Thymus (tissue), 11 donors: ENCODE measurements at regions not wholly inside any gene's neighbourhood (a gene's known extent, or its start where the extent isn't known, plus 50 kb on each side); places are given as distances from the start of the nearest gene placed in this dataset.

Experiments used
- DNase-seq, 9 donors: peaks; one replicate each; pipeline ENCODE4 v3.0.0-alpha.2; 2013; ENCODE audit warnings: low spot score in 9 of 9, low read depth in 6 of 9, missing footprints in 1 of 9
- H3K27ac ChIP-seq, 2 donors: one replicate each; pipeline ENCODE4 v1.5.1; 2013; ENCODE audit warnings: control low read depth in 1 of 2, low read depth in 1 of 2, low read length in 1 of 2, mild to moderate bottlenecking in 1 of 2, moderate library complexity in 1 of 2
- H3K27me3 ChIP-seq, 2 donors: one replicate each; pipeline ENCODE4 v1.5.1; 2013; ENCODE audit warnings: low read length in 1 of 2; ENCODE audit not compliant: control insufficient read depth in 2 of 2, insufficient read depth in 1 of 2
- H3K36me3 ChIP-seq, 2 donors: one replicate each; pipeline ENCODE4 v1.5.1; 2013; ENCODE audit warnings: low read length in 1 of 2, mild to moderate bottlenecking in 1 of 2, moderate library complexity in 1 of 2; ENCODE audit not compliant: control insufficient read depth in 2 of 2, insufficient read depth in 2 of 2
- H3K4me1 ChIP-seq, 2 donors: one replicate each; pipeline ENCODE4 v1.5.1; 2013; ENCODE audit warnings: low read length in 2 of 2; ENCODE audit not compliant: control insufficient read depth in 2 of 2, insufficient read depth in 2 of 2
- H3K4me3 ChIP-seq, 2 donors: one replicate each; pipeline ENCODE4 v1.5.1; 2013; ENCODE audit warnings: low read length in 2 of 2, control low read depth in 1 of 2, mild to moderate bottlenecking in 1 of 2
- H3K9me3 ChIP-seq, 2 donors: one replicate each; pipeline ENCODE4 v1.5.1; 2013; ENCODE audit warnings: low read length in 1 of 2, mild to moderate bottlenecking in 1 of 2; ENCODE audit not compliant: control insufficient read depth in 2 of 2, insufficient read depth in 1 of 2
- WGBS: extraction: QIAGEN DNeasy Blood & Tissue Kit; methylation state at CpG from one replicate; pipeline ENCODE4 v1.1.7; 2013; 5-methylcytosine and 5-hydroxymethylcytosine counted together
- donor health status: healthy.

DNA sequence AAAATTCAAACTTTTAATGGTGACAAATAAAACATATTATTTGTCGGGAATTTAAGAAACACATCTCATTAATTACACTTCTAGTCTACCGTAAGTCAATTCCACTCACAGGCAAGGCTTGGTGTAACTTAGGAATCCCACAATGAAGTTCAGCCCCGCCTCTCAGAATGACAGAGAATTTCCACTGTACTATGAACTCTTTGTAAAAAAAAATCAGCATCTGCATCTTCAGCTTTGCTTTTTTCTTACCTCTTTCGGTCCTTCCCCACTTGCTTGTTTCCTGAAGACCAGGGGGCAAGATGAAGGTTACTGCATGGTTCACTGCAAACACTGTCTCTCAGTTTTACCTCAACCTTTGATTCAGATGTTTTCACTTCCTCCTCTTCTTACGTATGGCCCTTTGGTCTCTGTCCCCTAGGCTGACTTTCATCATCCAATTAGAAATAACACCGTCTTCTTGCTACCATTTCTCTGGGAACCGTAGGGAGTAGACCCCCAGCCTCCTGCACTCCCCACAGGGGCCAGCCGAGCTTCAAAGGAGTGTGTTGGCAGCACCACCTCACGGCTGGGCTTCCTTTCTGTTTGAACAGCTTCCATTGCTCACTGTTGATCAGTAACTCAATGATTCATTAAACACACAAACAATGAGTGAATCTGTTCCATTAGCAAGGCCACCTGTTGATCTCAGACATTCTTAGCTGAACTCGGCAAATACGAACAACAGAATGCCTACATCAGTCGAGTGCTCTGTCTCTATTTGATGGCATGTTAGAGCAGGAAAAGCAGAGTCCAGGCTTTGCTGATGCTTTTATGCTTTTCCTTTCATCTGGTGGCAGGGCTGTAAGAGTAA is 343.0 kb downstream of the BMP4 start:
- DNase-seq: no peak
- 81% methylated on average over 12 of the region's 12 CpGs for WGBS
- Histone ChIP-seq H3K4me1 (no peaks in the 10 kb centered on the region), H3K27ac (no peak overlapping the region), H3K4me3 (no peak overlapping the region), H3K36me3 (no peaks in the 10 kb centered on the region), H3K27me3 (no peaks in the 10 kb centered on the region), H3K9me3 (no peaks in the 10 kb centered on the region)

GRCh38 chr14:53610947-53611346 is 345.7 kb downstream of the BMP4 start:
- no peaks in the 10 kb centered on the region for H3K9me3 ChIP-seq
- H3K4me1 ChIP-seq: no peaks in the 10 kb centered on the region
- H3K4me3 ChIP-seq: no peak overlapping the region
- H3K36me3 ChIP-seq: no peaks in the 10 kb centered on the region
- H3K27me3 ChIP-seq: no peaks in the 10 kb centered on the region
- no peak overlapping the region for H3K27ac ChIP-seq
- no peak for DNase-seq

DNA sequence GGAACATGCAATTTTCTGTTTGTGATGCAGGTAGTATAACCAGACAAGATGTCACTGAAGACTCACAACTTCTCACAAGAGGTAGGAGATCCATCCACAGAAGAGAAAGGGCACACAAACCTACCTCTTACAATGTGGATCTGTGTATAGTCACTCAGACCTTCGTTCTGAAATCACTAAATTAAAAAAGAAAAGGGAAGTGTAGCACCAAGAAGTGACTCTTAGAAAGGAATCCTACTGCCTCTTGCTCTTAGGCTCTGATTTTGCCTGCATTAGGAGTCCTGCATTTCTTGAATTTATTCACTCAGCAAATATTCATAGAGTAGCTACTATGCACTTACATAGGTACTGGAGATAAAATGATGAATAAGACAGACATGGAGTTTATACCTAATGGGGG is 347.6 kb downstream of the BMP4 start:
- Histone ChIP-seq H3K36me3 (no peaks in the 10 kb centered on the region), H3K9me3 (no peaks in the 10 kb centered on the region), H3K4me3 (no peak overlapping the region), H3K4me1 (no peaks in the 10 kb centered on the region), H3K27me3 (no peaks in the 10 kb centered on the region), H3K27ac (no peak overlapping the region)
- 53% methylated on average over 1 of the region's 1 CpG for WGBS
- DNase-seq: no peak

- 81% methylated on average over 5 of the region's 5 CpGs for WGBS
- Histone ChIP-seq H3K9me3 (no peaks in the 10 kb centered on the region), H3K27ac (no peak overlapping the region), H3K4me1 (no peaks in the 10 kb centered on the region), H3K27me3 (no peaks in the 10 kb centered on the region), H3K4me3 (no peak overlapping the region), H3K36me3 (no peaks in the 10 kb centered on the region)
- no peak for DNase-seq
Observed at GRCh38 chr14:53608369-53608768, 348.3 kb downstream of the BMP4 start.

DNA sequence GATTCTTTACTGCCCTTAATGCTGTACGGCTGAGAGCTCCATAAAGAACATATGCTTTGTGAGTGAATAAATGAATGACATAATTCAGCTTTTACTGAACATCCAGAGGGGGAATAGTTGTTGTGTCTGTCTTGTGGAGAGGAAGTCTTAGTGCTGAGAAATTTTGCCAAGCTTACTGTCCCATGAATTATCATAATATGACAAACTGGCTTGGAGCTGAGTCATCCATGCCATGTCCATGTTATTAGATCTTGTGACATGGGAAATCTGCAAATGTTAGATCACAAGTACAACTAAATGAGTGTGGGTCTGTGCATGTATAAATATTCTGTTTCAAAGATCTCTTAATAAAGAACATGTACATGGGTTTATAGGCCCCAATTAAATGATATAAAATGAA is 350.4 kb downstream of the BMP4 start:
- DNase-seq: no peak
- H3K27ac ChIP-seq: no peak overlapping the region
- no peaks in the 10 kb centered on the region for H3K27me3 ChIP-seq
- H3K4me3 ChIP-seq: no peak overlapping the region
- 92% methylated on average over 1 of the region's 1 CpG for WGBS
- H3K9me3 ChIP-seq: no peaks in the 10 kb centered on the region
- H3K4me1 ChIP-seq: no peaks in the 10 kb centered on the region
- H3K36me3 ChIP-seq: no peaks in the 10 kb centered on the region

GRCh38 chr14:53605562-53605961 is 351.1 kb downstream of the BMP4 start:
- H3K4me3 ChIP-seq: no peak overlapping the region
- no peaks in the 10 kb centered on the region for H3K4me1 ChIP-seq
- no peaks in the 10 kb centered on the region for H3K9me3 ChIP-seq
- no peaks in the 10 kb centered on the region for H3K27me3 ChIP-seq
- no peak overlapping the region for H3K27ac ChIP-seq
- H3K36me3 ChIP-seq: no peaks in the 10 kb centered on the region
- no peak for DNase-seq

- H3K27me3 ChIP-seq: no peaks in the 10 kb centered on the region
- no peak overlapping the region for H3K4me3 ChIP-seq
- 97% methylated on average over 5 of the region's 5 CpGs for WGBS
- no peaks in the 10 kb centered on the region for H3K4me1 ChIP-seq
- no peaks in the 10 kb centered on the region for H3K9me3 ChIP-seq
- no peaks in the 10 kb centered on the region for H3K36me3 ChIP-seq
- no peak for DNase-seq
- H3K27ac ChIP-seq: no peak overlapping the region
Observed at GRCh38 chr14:53603994-53604393, 352.6 kb downstream of the BMP4 start.

- H3K27me3 ChIP-seq: no peaks in the 10 kb centered on the region
- WGBS: 99% methylated on average over 1 of the region's 1 CpG
- no peak overlapping the region for H3K27ac ChIP-seq
- H3K36me3 ChIP-seq: no peaks in the 10 kb centered on the region
- no peak for DNase-seq
- no peaks in the 10 kb centered on the region for H3K4me1 ChIP-seq
- no peak overlapping the region for H3K4me3 ChIP-seq
- H3K9me3 ChIP-seq: no peaks in the 10 kb centered on the region
Observed at GRCh38 chr14:53601409-53601808, 355.2 kb downstream of the BMP4 start.

DNA sequence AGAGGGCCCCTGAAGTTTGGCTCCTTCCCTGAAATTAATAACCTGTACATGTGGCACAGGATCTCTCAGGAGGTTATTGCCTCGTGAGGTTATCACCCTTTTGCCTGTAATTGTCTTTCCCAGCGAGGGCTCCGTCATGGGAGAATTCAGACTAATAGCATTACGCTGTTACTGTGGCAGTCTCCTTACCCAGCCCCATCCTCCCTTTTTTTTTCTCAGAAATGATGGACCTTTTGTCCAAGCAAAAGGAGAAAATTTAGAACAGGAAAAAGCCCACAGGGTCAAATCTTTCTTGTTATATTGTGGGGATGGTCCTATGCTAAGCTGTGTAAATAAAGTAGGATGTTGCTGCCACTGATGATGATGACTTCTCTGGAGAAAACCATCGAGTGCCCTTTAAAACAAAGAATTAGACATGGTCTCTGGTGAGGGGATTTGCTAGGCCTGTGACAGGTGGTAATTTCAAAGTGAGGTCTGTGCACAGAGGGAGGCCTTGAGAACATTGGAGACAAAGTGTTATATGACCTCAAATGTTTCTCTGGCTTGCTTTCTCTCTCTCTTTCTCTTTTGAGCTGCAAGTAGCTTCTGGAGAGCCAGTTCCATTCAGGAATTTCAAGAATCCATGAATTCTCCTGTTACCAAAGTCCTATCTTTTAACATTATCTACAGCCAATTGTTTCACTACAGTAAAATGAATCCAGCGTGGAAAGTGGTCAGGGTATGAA is 357.2 kb downstream of the BMP4 start:
- Histone ChIP-seq H3K27me3 (no peaks in the 10 kb centered on the region), H3K27ac (no peak overlapping the region), H3K4me1 (no peaks in the 10 kb centered on the region), H3K4me3 (no peak overlapping the region), H3K9me3 (no peaks in the 10 kb centered on the region), H3K36me3 (no peaks in the 10 kb centered on the region)
- WGBS: 86% methylated on average over 6 of the region's 6 CpGs
- DNase-seq: no peak
